HG03103 (cell line): ENCODE measurements at regions not wholly inside any gene's neighbourhood (a gene's known extent, or its start where the extent isn't known, plus 50 kb on each side); places are given as distances from the start of the nearest gene placed in this dataset.

Experiments used
- ATAC-seq: cut with Tn5 transposase; IDR thresholded peaks from one replicate; pipeline ENCODE4 v1.9.1; 2021; ENCODE audit warnings: low read depth; ENCODE audit not compliant: unreplicated experiment

DNA sequence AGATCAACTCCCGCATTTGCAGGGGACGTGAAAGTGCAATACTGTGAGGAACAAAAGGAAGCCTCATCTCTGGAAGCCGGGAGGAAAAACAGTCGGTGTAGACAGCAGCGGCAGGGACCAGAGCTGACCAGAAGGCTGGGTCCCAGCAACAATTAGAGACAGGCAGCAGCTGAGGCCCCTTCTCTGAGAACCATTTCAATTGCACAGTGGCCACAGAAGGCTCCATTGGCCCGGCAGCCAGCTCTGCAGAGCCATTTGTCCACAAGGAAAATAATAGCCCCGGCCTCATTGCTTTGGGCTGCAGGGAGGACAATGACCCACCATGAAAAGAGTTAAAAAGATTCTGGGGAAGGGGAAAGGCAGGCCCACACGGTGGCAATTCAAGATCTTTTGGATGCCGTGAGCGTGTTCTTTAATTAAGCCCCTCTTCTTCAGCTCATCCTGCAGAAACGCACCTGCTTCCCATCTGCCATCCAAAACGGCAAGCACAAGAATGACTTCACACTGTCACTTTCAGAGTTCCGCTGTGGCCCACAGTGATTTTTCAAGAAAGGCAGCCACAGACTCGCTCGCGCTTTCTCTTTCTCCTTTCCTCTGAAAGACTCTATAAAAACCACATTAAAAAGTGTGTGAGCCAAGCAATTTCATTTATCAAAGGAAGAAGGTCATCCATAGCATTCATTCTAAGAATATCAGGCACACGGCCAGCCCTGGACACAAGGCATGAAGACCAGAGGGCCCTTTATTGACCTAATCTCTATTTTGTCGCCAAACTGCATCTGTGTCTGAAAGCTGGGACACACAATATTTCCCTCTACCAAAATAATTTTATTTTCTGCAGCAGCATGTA is 293.6 kb downstream of the SOX11 start:
- ATAC-seq, result no peak

DNA sequence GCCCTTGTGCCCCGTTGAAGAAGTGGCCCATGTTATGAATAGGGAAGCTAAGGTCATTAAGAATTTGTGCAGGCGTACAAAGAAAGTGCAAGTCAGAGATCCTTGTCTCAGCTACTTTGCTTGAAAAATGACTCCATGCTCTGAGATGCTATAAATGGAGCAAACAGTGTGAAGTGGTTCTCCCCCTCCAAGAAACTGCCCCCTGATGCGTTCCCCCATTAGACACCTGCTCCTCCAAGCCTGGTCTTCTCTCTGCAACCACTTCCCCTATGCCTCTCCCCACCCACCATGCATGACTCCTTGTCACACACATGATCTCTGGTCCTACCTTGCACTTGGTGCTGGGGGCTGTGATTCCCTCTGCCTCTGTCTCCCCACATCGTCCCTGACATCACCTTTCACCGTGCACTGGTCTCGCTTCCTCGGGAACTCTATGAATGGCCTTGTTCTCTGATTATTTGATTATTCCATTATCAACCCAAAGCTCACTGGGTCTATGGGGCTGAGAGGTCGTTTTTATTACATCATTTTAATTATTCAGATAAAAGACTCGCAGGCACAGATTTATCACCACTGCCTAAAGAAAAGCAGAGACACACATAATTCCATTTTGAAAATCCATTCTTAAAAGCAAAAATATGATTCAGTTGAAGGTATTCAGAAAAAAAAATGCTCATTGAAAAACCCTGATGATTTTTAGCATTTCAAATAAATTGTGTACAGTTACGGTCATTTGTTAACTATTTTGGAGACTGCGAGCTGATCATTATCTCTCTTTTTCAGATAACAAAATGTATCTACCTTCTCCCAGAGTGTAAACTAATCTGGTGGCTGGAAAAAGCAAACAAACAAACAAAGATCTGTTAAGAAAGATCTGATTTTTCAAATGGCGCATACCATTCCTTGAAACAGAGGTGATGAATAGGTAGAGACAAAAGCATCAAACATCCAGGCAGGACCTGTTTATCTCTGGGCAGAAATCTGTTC is 294.9 kb downstream of the SOX11 start:
- no peak for ATAC-seq

DNA sequence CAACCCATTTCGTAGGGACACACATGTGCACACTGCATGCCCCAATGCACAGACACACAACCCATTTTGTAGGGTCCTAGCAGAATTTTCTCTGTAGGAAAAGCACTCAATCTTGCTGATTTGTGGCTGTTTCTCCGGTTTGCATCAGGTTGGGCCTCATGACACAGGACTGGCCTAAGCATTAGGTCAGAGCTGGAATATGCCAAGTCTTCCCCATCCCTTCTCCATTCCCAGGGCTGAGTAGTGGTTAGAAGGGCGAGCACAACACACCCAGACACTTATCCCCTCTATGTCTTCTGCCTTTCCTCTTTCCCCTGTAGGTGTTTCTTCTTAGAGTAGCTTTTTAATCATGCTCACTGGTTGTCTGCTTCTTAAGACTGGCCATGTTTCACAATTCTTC is 295.9 kb downstream of the SOX11 start:
- ATAC-seq, result no peak

DNA sequence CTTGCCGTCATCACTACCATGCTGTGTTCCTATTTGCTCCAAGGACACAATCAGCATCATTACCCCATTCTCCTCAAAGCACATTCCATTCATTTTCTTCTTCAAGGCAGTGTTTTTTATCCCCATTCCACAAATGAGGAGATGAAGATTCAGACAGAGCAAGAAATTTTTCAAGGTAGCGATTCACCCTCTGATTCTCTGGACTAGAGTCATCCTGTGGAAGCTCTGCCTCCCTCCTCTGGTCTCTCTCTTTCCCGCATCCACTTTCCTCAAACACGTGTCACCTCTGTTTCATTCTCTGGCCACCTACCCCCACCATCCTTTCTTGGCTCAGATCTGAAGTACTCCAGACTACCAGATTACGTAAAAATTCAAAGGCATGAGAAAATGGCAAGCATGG is 297.9 kb downstream of the SOX11 start:
- ATAC-seq, result no peak

DNA sequence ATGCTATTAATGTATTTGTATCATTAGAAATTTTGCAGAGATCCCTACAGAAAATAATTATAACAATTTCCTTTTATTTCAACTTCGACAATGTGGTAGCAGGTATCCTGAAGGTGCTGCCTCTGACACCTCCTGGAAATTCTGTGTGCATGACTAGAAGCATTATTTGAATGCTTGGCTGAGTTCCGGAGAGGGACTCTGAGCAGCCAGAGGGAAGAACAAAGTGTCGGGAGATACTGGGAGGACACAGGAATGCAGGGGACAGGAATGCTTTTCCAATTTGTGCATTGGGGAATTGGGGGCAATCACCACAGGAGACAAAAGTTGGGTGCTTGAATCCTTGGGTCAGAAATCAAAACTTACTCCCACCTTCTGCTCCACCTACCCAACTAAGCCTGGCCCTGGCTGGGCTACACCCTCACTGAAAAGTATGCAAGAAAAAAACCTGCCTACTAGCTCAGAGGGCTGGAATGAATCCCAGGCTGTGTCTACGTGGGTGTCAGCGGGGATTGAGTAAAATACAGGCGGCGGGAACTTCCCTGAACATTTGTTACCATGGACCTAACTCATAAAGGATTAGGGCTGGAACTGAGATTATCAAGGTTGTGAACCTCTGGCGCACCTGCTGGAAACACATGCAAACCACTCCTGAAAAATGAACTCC is 299.3 kb downstream of the SOX11 start:
- ATAC-seq, result no peak

DNA sequence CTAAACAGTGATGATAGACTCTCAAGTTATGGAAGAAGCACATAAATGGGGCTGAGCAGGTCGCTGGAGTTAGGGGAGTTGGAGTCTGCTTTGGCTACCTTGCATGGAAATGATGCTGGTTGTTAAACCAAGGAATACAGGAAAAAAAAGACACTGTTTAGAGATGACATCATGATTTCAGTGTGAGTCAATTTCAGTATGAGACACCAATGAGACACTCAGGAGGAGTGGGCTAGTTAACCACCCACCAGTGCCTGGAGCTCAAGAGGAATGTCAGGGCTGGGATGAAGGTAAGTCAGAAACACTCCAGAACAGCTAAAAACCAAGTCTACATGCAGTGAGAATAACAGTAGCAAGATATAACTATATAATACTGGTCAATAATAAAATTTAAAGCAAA is 303.6 kb downstream of the SOX11 start:
- no peak for ATAC-seq

DNA sequence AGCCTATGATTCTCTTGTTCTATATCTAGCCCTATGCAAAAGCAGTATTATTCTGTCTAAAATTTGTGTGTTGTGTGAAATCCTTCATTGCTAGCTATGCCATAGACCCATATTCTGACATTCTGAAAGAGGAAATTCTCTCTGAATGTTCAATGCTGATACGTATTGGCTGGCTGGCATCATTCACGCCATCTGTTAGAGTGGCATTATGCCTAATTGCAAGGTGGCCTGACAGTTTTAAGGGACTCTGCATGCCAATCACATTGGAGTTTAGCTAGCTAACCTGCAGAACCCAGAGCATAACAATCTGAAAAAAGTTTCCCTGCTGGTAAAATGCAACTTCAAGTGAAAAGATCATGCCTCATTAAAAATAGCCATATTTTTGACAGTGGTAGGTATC is 316.0 kb downstream of the SOX11 start:
- no peak for ATAC-seq

DNA sequence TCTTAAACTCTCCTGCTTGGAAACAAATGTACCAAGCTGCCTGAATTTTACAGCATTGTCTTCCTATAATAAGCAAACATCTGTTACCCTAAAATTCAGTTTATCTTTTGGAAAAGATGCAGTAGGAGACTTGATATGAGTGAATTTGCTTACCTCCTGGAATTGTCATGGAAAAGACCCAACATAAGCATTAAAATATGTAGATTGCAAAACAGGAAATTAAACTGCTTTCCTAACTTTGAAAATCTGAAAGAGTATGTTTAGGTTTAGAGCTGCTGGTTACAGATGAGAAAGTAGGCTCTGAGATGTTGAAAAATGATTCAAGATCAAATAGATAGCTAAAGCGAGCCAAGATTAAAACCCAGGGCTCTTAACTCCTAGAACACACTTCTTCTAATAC is 316.5 kb downstream of the SOX11 start:
- ATAC-seq, result no peak

DNA sequence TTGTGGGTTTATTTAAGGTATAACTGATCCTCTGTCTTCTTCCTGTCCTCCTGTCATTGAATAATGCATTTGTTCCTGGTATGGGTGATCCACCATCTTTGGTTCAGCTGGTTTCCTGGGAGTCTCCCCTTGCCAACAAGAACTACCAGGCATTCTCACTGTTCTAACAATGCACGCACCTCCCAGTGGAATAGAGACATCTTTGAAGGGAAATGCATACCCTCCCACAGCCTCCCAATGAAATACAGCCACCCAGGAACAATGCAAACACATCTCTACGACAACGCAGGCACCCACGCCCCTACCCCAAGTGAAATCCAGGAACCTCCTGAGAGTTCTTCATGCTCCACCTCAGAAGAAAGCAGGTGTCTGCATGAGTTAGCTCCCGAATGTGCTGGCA is 318.0 kb downstream of the SOX11 start:
- ATAC-seq, result no peak

DNA sequence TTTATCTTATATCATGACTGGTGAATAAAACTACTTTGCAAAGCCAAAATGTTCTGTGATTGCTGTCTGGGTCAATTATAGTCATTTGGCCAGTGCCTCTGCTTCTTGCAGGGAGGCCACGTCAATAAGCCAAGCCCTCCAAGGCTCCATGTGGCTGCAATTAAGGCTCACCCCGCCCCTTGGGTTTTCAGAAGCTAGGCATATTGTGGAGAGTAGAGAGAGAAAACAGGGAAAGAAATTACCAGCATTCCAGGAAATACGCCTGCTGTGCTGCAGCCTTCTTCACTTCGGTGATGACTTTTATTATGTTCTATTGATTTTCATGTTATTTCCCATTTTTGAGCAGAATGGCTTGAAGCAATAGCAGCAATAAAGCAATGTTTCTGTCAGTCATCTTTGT is 319.7 kb downstream of the SOX11 start:
- no peak for ATAC-seq

DNA sequence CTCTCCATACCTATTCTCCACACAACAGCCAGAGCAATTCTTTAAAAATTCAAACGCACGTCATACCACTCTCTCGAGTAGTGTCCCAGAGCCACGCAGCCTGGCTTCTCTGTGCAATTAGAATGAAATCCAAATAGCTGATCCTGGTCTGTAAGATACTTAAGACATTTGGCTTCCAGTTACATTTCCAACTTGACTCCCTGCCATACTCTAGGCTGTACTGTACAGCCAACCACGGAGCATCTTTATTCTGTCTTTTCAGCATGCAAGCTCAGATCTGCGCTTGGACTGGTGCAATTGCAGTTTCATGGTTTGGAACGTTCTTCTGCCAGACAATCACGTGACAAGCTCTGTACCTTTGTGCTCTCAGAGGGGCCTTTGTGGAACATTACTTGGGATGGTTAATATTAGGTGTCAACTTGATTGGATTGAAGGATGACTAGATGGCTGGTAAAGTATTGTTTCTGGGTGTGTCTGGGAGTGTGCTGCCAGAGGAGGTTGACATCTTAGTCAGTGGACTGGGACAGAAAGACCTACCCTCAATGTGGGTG is 325.6 kb downstream of the SOX11 start:
- no peak for ATAC-seq

DNA sequence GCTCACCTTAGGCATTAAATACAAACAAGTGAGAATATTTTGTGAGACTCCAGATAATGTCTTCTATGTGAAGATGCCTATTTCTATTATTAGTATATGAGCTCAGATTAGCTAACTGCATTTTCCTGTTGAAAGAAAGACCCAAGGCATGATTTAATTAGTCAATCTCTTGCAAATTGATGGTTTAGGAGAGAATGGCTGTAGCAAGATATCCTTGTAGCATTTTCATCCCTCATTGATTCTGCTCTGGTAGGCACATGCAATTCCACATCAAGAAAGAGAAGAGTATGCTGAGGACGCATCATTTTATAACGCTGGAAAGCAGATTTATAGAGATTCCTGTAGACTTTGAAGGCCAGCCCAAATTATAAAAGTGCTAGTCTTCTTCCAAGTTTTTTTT is 332.0 kb downstream of the SOX11 start:
- no peak for ATAC-seq

DNA sequence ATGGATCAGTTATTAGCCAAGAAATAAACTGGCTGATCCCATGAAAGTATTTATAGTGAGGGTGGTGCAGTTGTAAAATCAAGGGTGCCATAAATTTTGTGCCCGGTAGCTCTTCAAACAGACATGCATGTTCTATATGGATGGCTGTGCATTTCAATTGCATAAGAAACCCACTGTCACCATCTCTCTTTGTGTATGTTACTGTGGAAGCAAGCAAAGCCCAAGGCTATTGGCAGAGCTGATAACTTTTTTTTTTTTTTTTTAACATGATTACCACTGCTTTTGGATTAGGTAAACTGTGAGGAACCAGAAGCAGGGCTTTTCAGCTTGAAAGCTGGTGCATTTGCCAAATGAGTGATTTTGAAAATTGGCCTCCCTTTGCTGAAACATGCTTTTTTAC is 332.6 kb downstream of the SOX11 start:
- no peak for ATAC-seq

DNA sequence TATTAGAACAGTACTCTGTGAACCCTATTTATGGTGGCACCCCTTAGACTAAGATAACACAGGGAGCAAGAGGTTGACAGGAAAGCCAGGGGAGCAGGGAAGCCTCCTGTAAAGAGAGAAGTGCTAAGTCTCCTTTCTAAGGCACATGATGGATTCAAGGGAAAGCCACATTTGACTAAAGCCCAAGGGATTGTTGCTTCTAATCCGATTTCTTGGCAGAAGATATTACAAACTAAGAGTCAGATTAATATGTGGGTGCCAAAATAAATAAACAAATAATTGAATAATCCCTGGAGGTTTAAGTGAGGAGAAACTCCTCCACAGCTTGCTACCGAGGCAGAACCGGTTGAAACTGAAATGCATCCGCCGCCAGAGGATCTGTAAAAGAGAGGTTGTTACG is 333.2 kb downstream of the SOX11 start:
- no peak for ATAC-seq

DNA sequence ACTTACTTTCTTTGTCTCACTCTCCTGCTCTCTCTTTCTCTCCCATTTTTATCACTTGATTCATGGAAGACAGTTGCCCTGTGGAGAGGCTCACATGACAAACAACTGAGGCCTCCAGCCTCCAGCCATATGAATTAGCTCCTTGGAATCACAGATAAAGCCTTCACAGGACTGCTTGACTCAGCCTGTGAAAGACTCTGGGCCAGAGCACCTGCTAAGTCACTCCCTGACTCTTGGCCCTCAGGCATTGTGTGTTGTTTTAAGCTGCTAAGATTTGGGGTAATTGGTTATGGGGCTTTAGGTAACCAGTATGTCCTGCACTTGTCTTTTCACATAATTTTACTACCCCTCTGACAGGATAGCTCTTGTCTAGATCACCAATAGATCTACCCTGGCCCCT is 334.9 kb downstream of the SOX11 start:
- ATAC-seq, result no peak

DNA sequence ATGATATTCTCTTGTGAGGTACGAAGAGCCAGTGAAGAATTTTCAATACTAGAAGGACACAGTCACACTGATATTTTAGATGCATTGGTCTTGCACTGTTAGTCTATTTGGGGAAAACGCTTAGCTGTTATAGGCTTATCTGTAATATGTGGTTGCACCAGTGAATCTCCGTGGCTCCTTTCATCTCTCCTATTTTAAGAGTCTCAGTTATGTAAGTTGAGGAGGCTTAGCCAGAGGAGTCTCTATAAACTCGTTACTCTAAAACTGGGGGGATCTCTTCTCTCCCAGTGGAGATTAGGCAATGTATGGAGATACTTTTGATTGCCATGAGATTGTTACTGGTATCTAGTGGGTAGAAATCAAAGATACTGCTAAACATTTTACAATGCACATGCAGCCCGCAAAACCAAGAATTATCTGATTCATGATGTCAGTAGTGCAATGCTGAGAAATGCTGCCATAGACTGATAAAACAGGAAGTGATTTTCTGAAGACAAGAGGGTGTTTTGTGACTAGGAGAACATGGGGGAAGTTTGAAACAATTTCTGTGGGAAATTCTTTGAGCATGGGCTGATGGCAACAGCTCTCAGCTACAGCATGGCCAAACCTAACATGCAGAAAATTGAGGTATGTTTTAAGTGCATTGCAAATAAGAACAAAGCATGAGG is 339.1 kb downstream of the SOX11 start:
- no peak for ATAC-seq

DNA sequence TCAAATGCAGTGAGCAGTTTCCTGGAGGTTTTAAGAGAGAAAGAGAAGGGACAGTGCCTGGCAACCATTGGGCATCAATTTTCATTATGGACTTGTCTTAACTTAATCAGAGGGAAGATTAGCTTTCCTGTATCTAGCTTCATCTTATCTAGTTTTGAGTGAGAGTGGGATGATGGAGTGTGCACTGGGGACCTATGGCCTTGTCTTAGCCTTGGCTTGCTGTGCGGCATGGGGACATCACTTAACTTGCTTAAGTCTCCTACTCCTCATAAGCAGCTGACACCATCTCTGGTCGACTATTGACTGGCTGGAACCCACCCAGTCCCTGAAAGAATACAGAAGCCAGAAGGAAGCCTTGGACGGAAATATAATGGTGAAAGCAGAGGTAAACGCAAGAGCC is 344.0 kb downstream of the SOX11 start:
- ATAC-seq, result no peak

DNA sequence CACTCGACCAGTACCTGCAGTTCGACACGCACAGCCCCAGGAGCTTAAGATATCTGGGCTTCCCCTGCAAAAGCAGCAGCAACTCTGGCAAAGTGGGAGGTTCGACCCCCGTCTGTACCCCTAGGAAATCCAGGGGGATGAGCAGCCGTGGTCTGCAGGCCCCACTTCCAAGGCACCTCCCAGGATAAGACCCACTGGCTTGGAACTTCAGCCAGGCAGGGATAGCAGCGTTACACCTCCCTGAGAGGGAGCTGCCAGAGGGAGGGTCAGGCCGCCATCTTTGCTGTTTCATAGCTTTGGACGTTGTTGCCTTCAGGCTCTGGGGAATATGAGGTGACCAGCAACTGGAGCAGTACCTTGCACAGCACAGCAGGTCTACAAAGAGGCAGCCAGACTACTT is 351.1 kb downstream of the SOX11 start:
- no peak for ATAC-seq

DNA sequence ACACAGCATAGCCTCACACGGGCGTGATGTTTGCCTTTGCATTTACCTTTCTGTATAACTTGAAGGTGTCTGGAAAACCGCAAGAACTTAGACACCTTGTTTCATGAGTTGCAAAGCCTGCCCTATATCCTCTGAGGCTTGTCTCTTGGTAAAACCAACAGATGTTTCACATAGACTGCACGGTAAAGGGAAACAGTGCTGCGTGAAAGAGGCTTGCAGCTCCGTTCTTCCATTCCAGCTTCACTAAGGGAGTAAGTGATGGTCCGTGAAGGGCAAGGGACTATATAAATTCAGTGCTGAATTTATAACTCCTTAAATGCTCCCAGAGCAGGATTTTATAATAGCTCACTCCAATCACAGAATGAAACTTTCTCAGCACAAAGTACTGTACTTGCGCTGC is 360.5 kb downstream of the SOX11 start:
- ATAC-seq, result no peak

DNA sequence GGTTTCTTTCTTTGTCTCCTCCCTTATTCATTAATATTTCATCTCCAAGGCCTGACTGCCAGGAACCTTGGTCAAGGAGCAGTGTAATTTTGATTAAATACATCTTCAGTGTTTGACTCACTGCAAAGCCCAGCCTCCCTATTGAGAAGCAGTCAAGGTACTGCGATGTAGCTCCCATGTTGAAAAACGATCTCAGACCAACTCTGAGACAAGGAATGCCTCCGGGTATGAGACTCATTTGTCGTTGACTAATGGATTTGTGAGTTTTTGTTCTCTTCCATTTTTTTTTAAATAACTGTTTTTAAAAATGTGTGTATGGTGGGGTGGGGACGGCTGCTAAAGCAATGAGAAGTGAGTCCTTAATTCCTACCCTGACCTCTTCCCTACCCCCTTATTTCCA is 361.6 kb downstream of the SOX11 start:
- ATAC-seq, result no peak
